Right lobe of liver (tissue), 4 donors: ENCODE measurements at regions not wholly inside any gene's neighbourhood (a gene's known extent, or its start where the extent isn't known, plus 50 kb on each side); places are given as distances from the start of the nearest gene placed in this dataset.

Experiments used
- POLR2A ChIP-seq: fragments of 450-650 bp; IDR thresholded peaks from one replicate; pipeline ENCODE4 v1.6.1; 2017; ENCODE audit warnings: antibody characterized with exemption, mild to moderate bottlenecking
- TF ChIP-seq, protein P1 (sequence below), 4 donors: fragments of 200-600 bp in 3 of 4; fragments of 450-650 bp in 1 of 4; IDR thresholded peaks; one replicate each; pipeline versions ENCODE4 v1.5.1 to v1.8.0; 2016 to 2022; ENCODE audit warnings: antibody characterized with exemption in 4 of 4, mild to moderate bottlenecking in 2 of 4
- donor health status: DM: no; HTN: no; CAD: no.
- donor health status: DM: no; HTN: no; CAD: no.
- donor health status: DM: no; HTN: yes; CAD: no.

DNA sequence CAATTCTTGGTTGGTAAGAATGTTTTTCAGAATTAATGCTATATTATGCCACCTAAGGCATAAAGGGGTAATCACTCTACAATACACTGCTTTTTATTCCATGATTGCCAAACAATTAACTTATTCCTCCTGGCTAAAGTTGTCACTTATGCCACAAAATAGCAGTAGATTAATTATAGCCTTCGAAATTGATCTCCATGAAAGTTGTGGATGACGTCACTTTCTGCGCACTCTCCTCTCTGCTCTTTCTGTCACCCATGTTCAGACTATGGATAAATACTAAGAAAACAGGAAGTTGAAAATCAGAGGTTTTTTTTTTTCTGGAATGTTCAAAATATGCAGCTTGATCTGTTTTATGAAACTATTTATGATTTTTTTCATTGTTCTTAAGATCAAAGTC is 790.1 kb upstream of the CNTN5 start:
- no peak for TF ChIP-seq POLR2A
- TF ChIP-seq, protein P1, sequence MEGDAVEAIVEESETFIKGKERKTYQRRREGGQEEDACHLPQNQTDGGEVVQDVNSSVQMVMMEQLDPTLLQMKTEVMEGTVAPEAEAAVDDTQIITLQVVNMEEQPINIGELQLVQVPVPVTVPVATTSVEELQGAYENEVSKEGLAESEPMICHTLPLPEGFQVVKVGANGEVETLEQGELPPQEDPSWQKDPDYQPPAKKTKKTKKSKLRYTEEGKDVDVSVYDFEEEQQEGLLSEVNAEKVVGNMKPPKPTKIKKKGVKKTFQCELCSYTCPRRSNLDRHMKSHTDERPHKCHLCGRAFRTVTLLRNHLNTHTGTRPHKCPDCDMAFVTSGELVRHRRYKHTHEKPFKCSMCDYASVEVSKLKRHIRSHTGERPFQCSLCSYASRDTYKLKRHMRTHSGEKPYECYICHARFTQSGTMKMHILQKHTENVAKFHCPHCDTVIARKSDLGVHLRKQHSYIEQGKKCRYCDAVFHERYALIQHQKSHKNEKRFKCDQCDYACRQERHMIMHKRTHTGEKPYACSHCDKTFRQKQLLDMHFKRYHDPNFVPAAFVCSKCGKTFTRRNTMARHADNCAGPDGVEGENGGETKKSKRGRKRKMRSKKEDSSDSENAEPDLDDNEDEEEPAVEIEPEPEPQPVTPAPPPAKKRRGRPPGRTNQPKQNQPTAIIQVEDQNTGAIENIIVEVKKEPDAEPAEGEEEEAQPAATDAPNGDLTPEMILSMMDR (IDR thresholded peaks at IDR 0.05), result no peak
